Fibroblast of skin of right quadriceps (primary cell): ENCODE measurements at regions not wholly inside any gene's neighbourhood (a gene's known extent, or its start where the extent isn't known, plus 50 kb on each side); places are given as distances from the start of the nearest gene placed in this dataset.
"Not testable (repeated sequence)": the region's sequence is repeated elsewhere in the genome, so short reads cannot be mapped to it uniquely, and the experiment has no call there.

Experiments used
- DNase-seq: peaks from one replicate; pipeline ENCODE4 v3.0.0-alpha.2; 2013

DNA sequence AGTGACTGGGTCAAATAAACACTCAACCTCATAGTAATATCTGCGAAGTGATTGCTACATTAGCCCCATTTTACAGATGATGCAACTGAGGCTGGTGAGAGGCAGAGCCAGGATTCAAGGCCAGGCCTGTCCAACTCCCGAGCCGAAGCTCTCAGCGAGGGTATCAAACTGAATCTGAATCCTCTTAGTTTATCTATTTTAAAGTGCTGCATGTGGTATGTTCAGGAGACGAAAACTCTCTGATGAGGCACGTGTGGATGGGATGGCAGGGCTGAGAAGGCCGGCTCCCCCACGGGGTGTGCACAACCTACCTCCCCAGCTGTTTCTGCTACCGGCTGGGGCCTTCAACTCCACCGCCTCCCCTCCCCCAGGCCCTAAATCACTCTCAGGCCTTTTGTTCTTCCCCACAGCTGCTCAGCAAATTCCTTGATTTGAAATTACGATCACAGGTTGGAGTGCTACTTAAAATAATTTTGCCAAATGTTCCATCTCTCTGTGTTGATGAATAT lies 171.8 kb downstream of the TOMM20 start:
- DNase-seq: no peak

DNA sequence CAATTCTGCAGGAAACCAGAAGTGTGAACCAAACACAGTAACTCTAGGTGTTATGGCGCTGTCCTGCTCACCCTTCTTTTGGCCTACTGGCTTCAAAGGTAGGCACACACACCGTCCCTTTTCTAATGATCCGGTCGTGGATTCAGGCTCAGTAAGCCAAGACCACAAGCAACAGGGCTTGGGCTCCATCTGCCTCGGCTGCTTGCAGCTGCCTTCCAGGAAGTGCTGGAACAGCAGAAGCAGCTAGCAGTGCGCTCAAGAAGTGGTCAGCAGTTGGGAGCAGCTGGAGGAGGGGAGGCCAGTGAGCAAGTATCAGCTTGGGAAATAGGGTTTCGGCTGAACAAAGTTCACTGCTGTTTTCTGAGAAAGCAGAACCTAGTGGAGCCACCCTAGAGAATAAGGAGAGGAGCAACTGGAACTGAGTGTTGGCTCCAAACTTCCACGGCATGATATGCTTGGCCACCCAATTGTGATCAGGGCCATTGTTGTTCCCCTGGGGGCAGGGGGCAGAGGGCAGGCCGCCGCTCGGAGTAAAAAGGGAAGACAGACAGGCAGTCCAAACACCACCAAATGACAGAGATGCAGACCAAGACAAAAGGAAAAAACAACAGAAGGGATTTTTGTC lies 173.4 kb downstream of the TOMM20 start:
- DNase-seq: no peak

DNA sequence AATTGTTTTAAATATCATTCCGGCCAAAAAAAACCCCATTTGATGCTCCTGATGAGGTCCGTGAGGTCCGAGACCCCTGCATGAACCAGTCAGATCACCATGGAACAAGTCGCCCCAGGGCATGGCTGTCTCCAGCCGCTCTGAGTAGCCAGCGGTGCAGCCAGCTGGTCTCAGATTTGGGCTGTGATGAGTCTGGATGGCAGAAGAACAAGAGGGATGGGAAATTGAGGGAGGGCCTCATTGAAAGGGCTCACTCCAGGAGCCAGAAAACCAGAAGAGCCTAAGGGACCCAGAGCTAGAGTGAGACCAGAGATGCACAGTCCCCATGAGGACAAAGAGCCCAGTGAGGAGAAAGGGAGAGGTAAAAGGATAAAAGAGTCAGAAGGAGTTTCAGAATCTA lies 174.0 kb downstream of the TOMM20 start:
- DNase-seq: no peak

DNA sequence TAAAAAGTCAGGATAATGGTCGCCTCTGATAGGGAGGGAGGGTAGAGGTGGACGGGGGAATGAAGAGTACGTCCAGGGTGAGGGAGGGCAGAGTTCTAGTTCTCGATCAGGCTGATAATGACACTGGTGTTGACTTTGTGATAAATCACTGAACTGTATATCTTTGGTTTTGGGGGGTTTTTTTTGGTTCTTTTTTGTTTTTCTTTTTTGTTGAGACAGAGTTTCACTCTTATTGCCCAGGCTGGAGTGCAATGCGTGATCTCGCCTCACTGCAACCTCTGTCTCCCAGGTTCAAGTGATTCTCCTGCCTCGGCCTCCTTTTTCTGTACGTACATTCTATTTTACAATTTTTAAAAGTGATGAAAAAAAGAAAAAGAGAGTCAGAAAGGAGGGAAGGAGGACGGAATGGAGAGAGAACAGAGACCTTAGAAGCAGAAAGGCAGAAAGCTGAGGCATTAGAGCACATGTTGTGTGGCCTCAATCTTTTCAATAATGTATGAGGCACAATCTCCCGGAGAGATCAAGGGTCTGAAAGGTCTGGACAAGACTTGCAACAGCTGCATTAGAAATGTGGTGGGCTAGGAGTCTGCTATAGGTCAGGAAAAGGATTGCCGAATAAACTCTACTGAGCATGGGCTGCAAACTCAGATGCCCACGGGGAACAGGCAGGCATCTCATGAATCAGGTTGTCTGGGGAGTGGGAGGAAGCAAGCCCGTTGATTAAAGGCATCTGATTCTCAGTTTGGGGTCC lies 174.8 kb downstream of the TOMM20 start:
- no peak for DNase-seq

DNA sequence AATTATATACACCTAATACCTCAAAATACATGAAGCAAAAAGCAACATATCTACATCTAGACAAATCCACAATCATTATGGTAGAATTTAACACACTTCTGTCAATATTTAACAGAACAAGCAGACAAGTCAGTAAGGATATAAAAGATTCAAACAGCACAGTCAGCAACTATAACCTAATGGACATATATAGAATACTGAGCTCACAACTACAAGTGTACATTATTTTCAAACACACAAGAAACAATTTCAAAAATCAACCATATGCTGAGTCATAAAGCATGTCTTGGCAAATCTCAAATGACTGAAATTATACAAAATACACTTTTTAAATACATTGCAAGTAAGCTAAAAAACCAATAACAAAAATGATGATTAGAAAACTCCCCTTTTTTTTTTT lies 178.0 kb downstream of the TOMM20 start:
- no peak for DNase-seq

DNA sequence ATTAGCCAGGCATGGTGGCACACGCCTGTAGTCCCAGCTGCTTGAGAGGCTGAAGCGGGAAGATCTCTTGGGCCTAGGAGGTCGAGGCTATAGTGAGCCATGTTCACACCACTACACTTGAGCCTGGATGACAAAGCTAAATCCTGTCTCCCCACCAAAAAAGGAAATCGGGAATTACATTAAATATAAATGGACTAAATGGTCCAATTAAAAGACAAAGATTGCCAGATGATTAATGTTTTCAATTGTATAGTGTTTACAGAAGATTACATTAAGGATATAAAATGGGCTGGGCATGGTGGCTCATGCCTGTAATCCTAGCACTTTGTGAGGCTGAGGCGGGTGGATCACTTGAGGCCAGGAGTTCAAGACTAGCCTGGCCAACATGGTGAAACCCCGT lies 179.1 kb downstream of the TOMM20 start:
- DNase-seq: not testable (repeated sequence)

- no peak for DNase-seq
Observed at GRCh38 chr1:234944439-234945344, 183.9 kb downstream of the TOMM20 start.

GRCh38 chr1:234943836-234944402 lies 184.7 kb downstream of the TOMM20 start:
- no peak for DNase-seq

DNA sequence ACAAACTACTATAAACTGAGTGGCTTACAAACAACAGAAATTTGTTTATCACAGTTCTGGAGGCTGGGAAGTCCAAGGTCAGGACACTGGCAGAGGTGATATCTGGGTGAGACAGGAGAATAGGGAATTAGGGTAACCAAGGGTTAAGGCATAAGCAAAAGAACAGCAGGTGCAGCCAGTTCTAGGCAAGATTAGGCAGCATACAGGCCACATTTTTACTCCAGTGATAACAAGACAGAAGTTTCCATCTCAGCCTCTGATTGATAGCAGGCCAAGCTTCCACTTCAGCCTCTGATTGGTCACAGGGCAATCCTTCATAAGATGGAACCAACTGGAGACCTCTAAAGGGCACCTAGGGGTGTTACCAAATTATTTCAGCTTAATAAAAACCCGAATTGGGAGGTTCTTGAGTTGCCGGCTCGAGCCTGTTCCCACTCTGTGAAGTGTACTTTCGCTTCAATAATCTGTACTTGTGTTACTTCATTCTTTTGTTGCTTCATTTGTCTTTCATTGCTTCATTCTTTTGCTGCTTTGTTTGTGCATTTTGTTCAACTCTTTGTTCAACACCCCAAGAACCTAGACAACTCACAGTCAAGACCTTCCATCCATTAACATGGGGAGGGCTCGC lies 185.6 kb downstream of the TOMM20 start:
- no peak for DNase-seq

GRCh38 chr1:234942012-234942332 lies 186.7 kb downstream of the TOMM20 start:
- DNase-seq: peak; percentile 56

GRCh38 chr1:234941321-234942011 lies 187.2 kb downstream of the TOMM20 start:
- peak; percentile 59 for DNase-seq

- DNase-seq: no peak
Observed at GRCh38 chr1:234940841-234941240, 187.8 kb downstream of the TOMM20 start.

GRCh38 chr1:234938924-234939323 lies 189.7 kb downstream of the TOMM20 start:
- DNase-seq: no peak

- no peak for DNase-seq
Observed at GRCh38 chr1:234938135-234938534, 190.5 kb downstream of the TOMM20 start.

- no peak for DNase-seq
Observed at GRCh38 chr1:234936612-234937389, 191.8 kb downstream of the TOMM20 start.

- DNase-seq: peak; percentile 89
Observed at GRCh38 chr1:234934611-234935033, 194.0 kb downstream of the TOMM20 start.

DNA sequence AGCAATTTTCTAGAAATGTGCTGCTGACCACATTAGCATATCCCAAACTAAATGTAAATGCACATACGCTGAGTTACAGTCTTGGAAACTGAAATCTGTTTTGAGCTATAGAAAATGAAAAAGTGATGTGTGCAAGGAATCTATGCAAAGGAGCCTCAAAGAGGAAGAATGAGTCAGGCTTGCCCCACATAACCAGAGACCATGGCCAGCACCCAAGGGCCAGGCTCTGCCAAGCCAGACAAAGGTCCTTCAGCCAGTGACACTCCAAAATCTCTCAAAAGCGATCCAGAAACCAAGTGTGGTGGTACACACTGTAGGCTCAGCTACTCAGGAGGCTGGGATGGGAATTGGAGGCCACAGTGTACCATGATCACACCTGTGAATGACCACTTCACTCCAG lies 195.2 kb downstream of the TOMM20 start:
- peak; percentile 72 for DNase-seq

- no peak for DNase-seq
Observed at GRCh38 chr1:234932511-234933430, 195.9 kb downstream of the TOMM20 start.

DNA sequence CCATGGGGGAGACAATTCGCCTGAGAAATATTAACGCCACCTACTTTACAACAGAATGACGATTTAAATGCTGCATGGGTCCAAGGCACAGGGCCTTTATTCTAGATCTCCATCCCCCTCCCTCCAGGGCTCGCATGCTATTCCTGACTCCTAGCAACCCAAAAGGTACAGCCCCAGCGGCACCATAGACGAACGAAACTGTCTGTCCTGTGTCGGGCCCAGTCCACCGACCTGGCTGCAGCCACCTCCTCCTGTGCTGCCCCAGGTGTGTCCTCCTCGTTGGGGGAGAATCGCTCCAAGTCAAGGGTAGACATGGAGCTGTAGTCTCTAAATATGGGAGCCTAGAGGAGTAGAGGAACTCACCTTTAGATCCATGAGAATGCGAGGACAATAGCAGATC lies 196.5 kb downstream of the TOMM20 start:
- DNase-seq: no peak

DNA sequence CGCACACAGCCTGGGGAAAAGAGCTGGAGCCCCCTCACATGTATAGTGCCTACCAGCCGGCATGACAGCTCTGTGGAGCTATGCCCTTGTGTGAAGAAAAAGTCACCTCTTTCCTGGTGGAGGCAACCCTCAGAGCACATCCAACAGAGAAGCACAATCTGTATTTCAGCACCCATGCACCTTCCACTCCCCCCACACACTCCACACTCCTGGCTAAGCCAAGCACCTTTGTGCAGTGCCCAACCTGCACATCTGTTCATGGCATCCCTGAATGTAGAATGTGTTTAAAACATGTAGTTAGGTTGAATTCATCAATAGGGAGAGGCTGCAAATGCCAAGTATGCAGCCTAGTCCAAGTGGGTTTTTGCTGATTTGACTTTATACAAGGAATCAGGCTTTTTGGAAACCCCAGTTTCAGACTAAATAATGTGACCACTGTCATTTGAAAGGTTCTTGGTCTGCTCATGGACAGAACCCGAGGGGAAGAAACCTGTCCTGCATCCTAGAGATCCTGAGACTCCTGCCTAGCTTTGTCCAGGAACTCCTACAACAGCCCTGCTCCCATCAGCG lies 197.1 kb downstream of the TOMM20 start:
- no peak for DNase-seq
